DOHH2 (cell line): ENCODE measurements at regions not wholly inside any gene's neighbourhood (a gene's known extent, or its start where the extent isn't known, plus 50 kb on each side); places are given as distances from the start of the nearest gene placed in this dataset.

ENCODE experiments used
- H3F3A ChIP-seq: fragments of 200-600 bp; sonication (generic), shearing (Covaris generic); 2 replicates; pipeline ENCODE4 v1.6.0; 2016; ENCODE audit warnings: antibody characterized with exemption, mild to moderate bottlenecking; ENCODE audit not compliant: control insufficient read depth, insufficient read depth
- H3K27ac ChIP-seq: fragments of 200-600 bp; sonication (generic); 2 replicates; pipeline ENCODE4 v1.5.1; 2014; ENCODE audit warnings: low read depth, mild to moderate bottlenecking, low read length, moderate library complexity
- H3K27me3 ChIP-seq: fragments of 200-600 bp; sonication (generic); 2 replicates; pipeline ENCODE4 v1.6.1; 2014; ENCODE audit warnings: mild to moderate bottlenecking, low read length, mixed read lengths; ENCODE audit not compliant: control insufficient read depth
- H3K36me3 ChIP-seq: fragments of 200-600 bp; sonication (generic); 2 replicates; pipeline ENCODE4 v1.6.1; 2014; ENCODE audit warnings: mild to moderate bottlenecking, low read length, moderate library complexity, mixed read lengths; ENCODE audit not compliant: control insufficient read depth
- H3K4me1 ChIP-seq: fragments of 200-600 bp; sonication (generic); 2 replicates; pipeline ENCODE4 v1.6.1; 2014; ENCODE audit warnings: mild to moderate bottlenecking, low read length, mixed read lengths; ENCODE audit not compliant: control insufficient read depth
- H3K4me2 ChIP-seq: fragments of 200-600 bp; sonication (generic); 2 replicates; pipeline ENCODE4 v1.6.0; 2014; ENCODE audit warnings: mild to moderate bottlenecking, low read length, moderate library complexity
- H3K4me3 ChIP-seq: fragments of 200-600 bp; sonication (generic); 2 replicates; pipeline ENCODE4 v1.5.1; 2014; ENCODE audit warnings: mild to moderate bottlenecking, low read length, mixed read lengths
- H3K79me2 ChIP-seq: fragments of 200-600 bp; sonication (generic); 2 replicates; pipeline ENCODE4 v1.6.1; 2014; ENCODE audit warnings: mild to moderate bottlenecking, low read length, mixed read lengths; ENCODE audit not compliant: control insufficient read depth
- H3K9me2 ChIP-seq: fragments of 200-600 bp; sonication (generic); replicated peaks from 2 replicates; pipeline ENCODE4 v1.6.1; 2014; ENCODE audit warnings: mild to moderate bottlenecking, low read length, mixed read lengths; ENCODE audit not compliant: control insufficient read depth
- H3K9me3 ChIP-seq: fragments of 200-600 bp; sonication (generic); 2 replicates; pipeline ENCODE4 v1.6.1; 2014; ENCODE audit warnings: antibody characterized with exemption, low read length, mixed read lengths; ENCODE audit not compliant: control insufficient read depth, insufficient read depth
- H4K20me1 ChIP-seq: fragments of 200-600 bp; sonication (generic); 2 replicates; pipeline ENCODE4 v1.6.0; 2014; ENCODE audit warnings: low read depth, mild to moderate bottlenecking, antibody characterized with exemption, low read length, moderate library complexity; ENCODE audit not compliant: control insufficient read depth, insufficient read depth
- CTCF ChIP-seq: fragments of 200-600 bp; sonication (generic); IDR thresholded peaks from one replicate; pipeline ENCODE4 v1.5.1; 2014; ENCODE audit warnings: antibody characterized with exemption, mild to moderate bottlenecking, low read depth, low read length; ENCODE audit not compliant: poor library complexity, severe bottlenecking
- EZH2phosphoT487 ChIP-seq: fragments of 200-600 bp; sonication (generic); IDR thresholded peaks from 2 replicates; pipeline ENCODE4 v1.6.1; 2017; ENCODE audit warnings: borderline replicate concordance, mild to moderate bottlenecking, antibody characterized with exemption, low read length, moderate library complexity, mixed read lengths

- no peak overlapping the region for H3K4me3 ChIP-seq
These were observed 290.5 kb downstream of the ADGB start for GRCh38 chr6:146889303-146889702.

GRCh38 chr6:146890172-146890571, 291.4 kb downstream of the ADGB start:
- no peak for TF ChIP-seq CTCF
- no peak for TF ChIP-seq EZH2phosphoT487
- Histone ChIP-seq H3K4me2 (no peak overlapping the region), H4K20me1 (no peaks in the 10 kb centered on the region), H3K79me2 (no peaks in the 10 kb centered on the region), H3K27me3 (no peaks in the 10 kb centered on the region), H3K9me3 (no peaks in the 10 kb centered on the region), H3K27ac (no peak overlapping the region), H3K36me3 (no peaks in the 10 kb centered on the region), H3K4me1 (no peaks in the 10 kb centered on the region), H3K4me3 (no peak overlapping the region), H3K9me2 (no peaks in the 10 kb centered on the region), H3F3A (no peaks in the 10 kb centered on the region)

More at GRCh38 chr6:146889303-146889702, 290.5 kb downstream of the ADGB start:
- no peaks in the 10 kb centered on the region for H3K9me3 ChIP-seq
- TF ChIP-seq EZH2phosphoT487 = no peak
- no peak for TF ChIP-seq CTCF
- no peaks in the 10 kb centered on the region for H3K27me3 ChIP-seq
- no peaks in the 10 kb centered on the region for H3K9me2 ChIP-seq
- no peaks in the 10 kb centered on the region for H4K20me1 ChIP-seq
- H3K79me2 ChIP-seq = no peaks in the 10 kb centered on the region
- H3K4me1 ChIP-seq = no peaks in the 10 kb centered on the region
- H3F3A ChIP-seq = no peaks in the 10 kb centered on the region
- no peaks in the 10 kb centered on the region for H3K36me3 ChIP-seq
- H3K27ac ChIP-seq = no peak overlapping the region
- H3K4me2 ChIP-seq = no peak overlapping the region

- TF ChIP-seq EZH2phosphoT487 (no peak), CTCF (no peak)
- Histone ChIP-seq H3K4me2 (no peak overlapping the region), H3K27me3 (no peaks in the 10 kb centered on the region), H3K36me3 (no peaks in the 10 kb centered on the region), H3K4me1 (no peaks in the 10 kb centered on the region), H3K9me2 (no peaks in the 10 kb centered on the region), H4K20me1 (no peaks in the 10 kb centered on the region), H3K79me2 (no peaks in the 10 kb centered on the region), H3K4me3 (no peak overlapping the region), H3K27ac (no peak overlapping the region), H3K9me3 (no peaks in the 10 kb centered on the region), H3F3A (no peaks in the 10 kb centered on the region)
These were observed 292.1 kb downstream of the ADGB start for GRCh38 chr6:146890644-146891434.
